Peyer's patch (tissue), 4 donors: ENCODE measurements at regions not wholly inside any gene's neighbourhood (a gene's known extent, or its start where the extent isn't known, plus 50 kb on each side); places are given as distances from the start of the nearest gene placed in this dataset.

ENCODE experiments used
- POLR2A ChIP-seq, 2 donors: fragments of 450-650 bp; IDR thresholded peaks; one replicate each; pipeline ENCODE4 v1.5.1; 2017; ENCODE audit warnings: antibody characterized with exemption in 2 of 2, mild to moderate bottlenecking in 2 of 2, moderate library complexity in 2 of 2
- TF ChIP-seq, protein P1 (sequence below), 6 experiments: fragments of 450-650 bp in 4 of 6; fragments of 200-600 bp in 2 of 6; sonication (generic) in 1 of 6; IDR thresholded peaks; one replicate each; pipeline ENCODE4 v1.5.1; 2017 to 2019; ENCODE audit warnings: antibody characterized with exemption in 6 of 6, mild to moderate bottlenecking in 3 of 6, moderate library complexity in 1 of 6

GRCh38 chr19:28640506-28640905 lies 572.4 kb downstream of the UQCRFS1 start:
- TF ChIP-seq, protein P1, sequence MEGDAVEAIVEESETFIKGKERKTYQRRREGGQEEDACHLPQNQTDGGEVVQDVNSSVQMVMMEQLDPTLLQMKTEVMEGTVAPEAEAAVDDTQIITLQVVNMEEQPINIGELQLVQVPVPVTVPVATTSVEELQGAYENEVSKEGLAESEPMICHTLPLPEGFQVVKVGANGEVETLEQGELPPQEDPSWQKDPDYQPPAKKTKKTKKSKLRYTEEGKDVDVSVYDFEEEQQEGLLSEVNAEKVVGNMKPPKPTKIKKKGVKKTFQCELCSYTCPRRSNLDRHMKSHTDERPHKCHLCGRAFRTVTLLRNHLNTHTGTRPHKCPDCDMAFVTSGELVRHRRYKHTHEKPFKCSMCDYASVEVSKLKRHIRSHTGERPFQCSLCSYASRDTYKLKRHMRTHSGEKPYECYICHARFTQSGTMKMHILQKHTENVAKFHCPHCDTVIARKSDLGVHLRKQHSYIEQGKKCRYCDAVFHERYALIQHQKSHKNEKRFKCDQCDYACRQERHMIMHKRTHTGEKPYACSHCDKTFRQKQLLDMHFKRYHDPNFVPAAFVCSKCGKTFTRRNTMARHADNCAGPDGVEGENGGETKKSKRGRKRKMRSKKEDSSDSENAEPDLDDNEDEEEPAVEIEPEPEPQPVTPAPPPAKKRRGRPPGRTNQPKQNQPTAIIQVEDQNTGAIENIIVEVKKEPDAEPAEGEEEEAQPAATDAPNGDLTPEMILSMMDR (IDR thresholded peaks at IDR 0.05): no peak
- TF ChIP-seq POLR2A (IDR thresholded peaks at IDR 0.05): no peak
